OCI-LY1 (cell line): ENCODE measurements at regions not wholly inside any gene's neighbourhood (a gene's known extent, or its start where the extent isn't known, plus 50 kb on each side); places are given as distances from the start of the nearest gene placed in this dataset.

Source experiments
- CTCF ChIP-seq: fragments of 200-600 bp; sonication (generic), shearing (Covaris generic); IDR thresholded peaks from 2 replicates; pipeline ENCODE4 v1.5.1; 2017; ENCODE audit warnings: mild to moderate bottlenecking, antibody characterized with exemption, low read length, moderate library complexity, mixed read lengths
- EZH2 ChIP-seq: fragments of 200-600 bp; sonication (generic), shearing (Covaris generic); IDR thresholded peaks from 2 replicates; pipeline ENCODE4 v1.8.0; 2017; ENCODE audit warnings: borderline replicate concordance, mixed run types, mild to moderate bottlenecking, antibody characterized with exemption, low read length, moderate library complexity, mixed read lengths

GRCh38 chr21:28179136-28179535, 813.5 kb downstream of the LTN1 start:
- TF ChIP-seq CTCF: no peak
- TF ChIP-seq EZH2: no peak
